BLaER1 treated with 17β-estradiol and CSF1 and Interleukin-3, amounts not matched to agents 10 nM and 100 nM (cell line): ENCODE measurements at regions not wholly inside any gene's neighbourhood (a gene's known extent, or its start where the extent isn't known, plus 50 kb on each side); places are given as distances from the start of the nearest gene placed in this dataset.
"Not testable (repeated sequence)": the region's sequence is repeated elsewhere in the genome, so short reads cannot be mapped to it uniquely, and the experiment has no call there.

ENCODE experiments used
- H3K27ac ChIP-seq, 11 experiments: shearing (Covaris generic); formaldehyde crosslinking; 2 replicates each; pipeline ENCODE4 v1.8.1; 2022
- H3K27me3 ChIP-seq, 11 experiments: shearing (Covaris generic); formaldehyde crosslinking; 2 replicates each; pipeline ENCODE4 v1.8.1; 2022
- H3K36me3 ChIP-seq, 11 experiments: shearing (Covaris generic); formaldehyde crosslinking; 2 replicates each; pipeline ENCODE4 v1.8.1; 2022
- H3K4me1 ChIP-seq, 10 experiments: shearing (Covaris generic); formaldehyde crosslinking; 2 replicates each; pipeline ENCODE4 v1.8.1; 2022
- H3K4me2 ChIP-seq, 11 experiments: shearing (Covaris generic); formaldehyde crosslinking; 2 replicates each; pipeline ENCODE4 v1.8.1; 2022
- H3K4me3 ChIP-seq, 10 experiments: shearing (Covaris generic); formaldehyde crosslinking; 2 replicates each; pipeline ENCODE4 v1.8.1; 2022
- H3K9ac ChIP-seq, 11 experiments: shearing (Covaris generic); formaldehyde crosslinking; 2 replicates each; pipeline ENCODE4 v1.8.1; 2022
- H3K9me3 ChIP-seq, 11 experiments: shearing (Covaris generic); formaldehyde crosslinking; replicated peaks in 1 of 11; 2 replicates each; pipeline ENCODE4 v1.8.1; 2022
- H4K20me1 ChIP-seq, 11 experiments: shearing (Covaris generic); formaldehyde crosslinking; 2 replicates each; pipeline ENCODE4 v1.8.1; 2022
- Cebpa-rat ChIP-seq, 11 experiments: shearing (Covaris generic); IDR thresholded peaks; 2 replicates each; pipeline ENCODE4 v1.8.1; 2022

- Histone ChIP-seq H3K27ac (no peak overlapping the region), H3K9ac (no peak overlapping the region), H4K20me1 (no peaks in the 10 kb centered on the region), H3K4me3 (no peak overlapping the region), H3K27me3 (no peaks in the 10 kb centered on the region), H3K4me2 (no peak overlapping the region), H3K4me1 (no peaks in the 10 kb centered on the region), H3K36me3 (no peaks in the 10 kb centered on the region), H3K9me3 (peaks cover 6 to 19% (median 9%) of the 10 kb centered on the region in 11 experiments; a peak in 12 of 22 replicates)
- TF ChIP-seq Cebpa-rat (IDR thresholded peaks at IDR 0.05), result no peak
These were observed 104.2 kb upstream of the LGR5 start for GRCh38 chr12:71335151-71335962.

GRCh38 chr12:71333418-71333817, 106.2 kb upstream of the LGR5 start:
- H3K4me2 ChIP-seq, result no peak overlapping the region
- peaks cover 0 to 8% (median 0%) of the 10 kb centered on the region in 11 experiments; a peak in 4 of 22 replicates for H3K9me3 ChIP-seq
- no peak for TF ChIP-seq Cebpa-rat (IDR thresholded peaks at IDR 0.05)
- no peak overlapping the region for H3K4me3 ChIP-seq
- no peak overlapping the region for H3K9ac ChIP-seq
- no peaks in the 10 kb centered on the region for H3K4me1 ChIP-seq
- H4K20me1 ChIP-seq, result no peaks in the 10 kb centered on the region
- H3K27me3 ChIP-seq, result no peaks in the 10 kb centered on the region
- H3K36me3 ChIP-seq, result no peaks in the 10 kb centered on the region
- no peak overlapping the region for H3K27ac ChIP-seq

GRCh38 chr12:71329956-71330355, 109.6 kb upstream of the LGR5 start:
- Histone ChIP-seq H3K36me3 (no peaks in the 10 kb centered on the region), H3K4me1 (no peaks in the 10 kb centered on the region), H4K20me1 (no peaks in the 10 kb centered on the region), H3K9ac (no peak overlapping the region), H3K4me3 (no peak overlapping the region), H3K27me3 (no peaks in the 10 kb centered on the region), H3K4me2 (no peak overlapping the region), H3K27ac (no peak overlapping the region), H3K9me3 (no peaks in the 10 kb centered on the region)
- TF ChIP-seq Cebpa-rat (IDR thresholded peaks at IDR 0.05), result no peak

GRCh38 chr12:71321531-71321930, 118.1 kb upstream of the LGR5 start:
- no peaks in the 10 kb centered on the region for H3K4me1 ChIP-seq

GRCh38 chr12:71321130-71321529, 118.5 kb upstream of the LGR5 start:
- H3K4me3 ChIP-seq, result no peak overlapping the region
- no peaks in the 10 kb centered on the region for H3K4me1 ChIP-seq
- H3K36me3 ChIP-seq, result no peaks in the 10 kb centered on the region
- H3K9ac ChIP-seq, result no peak overlapping the region
- H3K4me2 ChIP-seq, result no peak overlapping the region
- no peak overlapping the region for H3K27ac ChIP-seq
- no peaks in the 10 kb centered on the region for H4K20me1 ChIP-seq
- no peak for TF ChIP-seq Cebpa-rat (IDR thresholded peaks at IDR 0.05)
- no peaks in the 10 kb centered on the region for H3K27me3 ChIP-seq
- H3K9me3 ChIP-seq, result peaks cover 18 to 25% (median 22%) of the 10 kb centered on the region in 11 experiments

More at GRCh38 chr12:71321531-71321930, 118.1 kb upstream of the LGR5 start:
- no peaks in the 10 kb centered on the region for H4K20me1 ChIP-seq
- TF ChIP-seq Cebpa-rat (IDR thresholded peaks at IDR 0.05), result no peak
- H3K9ac ChIP-seq, result no peak overlapping the region
- H3K27me3 ChIP-seq, result no peaks in the 10 kb centered on the region
- no peaks in the 10 kb centered on the region for H3K36me3 ChIP-seq
- H3K27ac ChIP-seq, result no peak overlapping the region
- no peak overlapping the region for H3K4me2 ChIP-seq
- no peak overlapping the region for H3K4me3 ChIP-seq
- peaks cover 18 to 25% (median 22%) of the 10 kb centered on the region in 11 experiments for H3K9me3 ChIP-seq

- TF ChIP-seq Cebpa-rat (IDR thresholded peaks at IDR 0.05), result no peak
- Histone ChIP-seq H3K9me3 (peaks cover 4 to 6% (median 5%) of the 10 kb centered on the region in 11 experiments), H3K27ac (no peak overlapping the region), H3K4me2 (no peak overlapping the region), H3K27me3 (no peaks in the 10 kb centered on the region; a peak in 1 of 22 replicates), H4K20me1 (no peaks in the 10 kb centered on the region), H3K4me1 (no peaks in the 10 kb centered on the region), H3K9ac (no peak overlapping the region), H3K4me3 (no peak overlapping the region), H3K36me3 (no peaks in the 10 kb centered on the region)
These were observed 124.1 kb upstream of the LGR5 start for GRCh38 chr12:71315328-71315985.

- H3K27ac ChIP-seq, result no peak overlapping the region
- H4K20me1 ChIP-seq, result no peaks in the 10 kb centered on the region
- H3K9ac ChIP-seq, result no peak overlapping the region
- no peaks in the 10 kb centered on the region for H3K4me1 ChIP-seq
- no peaks in the 10 kb centered on the region for H3K36me3 ChIP-seq
- H3K27me3 ChIP-seq, result no peaks in the 10 kb centered on the region; a peak in 1 of 22 replicates
- H3K4me2 ChIP-seq, result no peak overlapping the region
- no peaks in the 10 kb centered on the region for H3K9me3 ChIP-seq
- TF ChIP-seq Cebpa-rat (IDR thresholded peaks at IDR 0.05), result no peak
- H3K4me3 ChIP-seq, result no peak overlapping the region
These were observed 126.7 kb upstream of the LGR5 start for GRCh38 chr12:71312768-71313403.

GRCh38 chr12:71311611-71312010, 128.0 kb upstream of the LGR5 start:
- not testable (repeated sequence) for H3K27ac ChIP-seq, H3K4me3 ChIP-seq, H4K20me1 ChIP-seq, H3K9me3 ChIP-seq, H3K9ac ChIP-seq, H3K4me1 ChIP-seq, H3K27me3 ChIP-seq, H3K4me2 ChIP-seq, H3K36me3 ChIP-seq

GRCh38 chr12:71306808-71307207, 132.8 kb upstream of the LGR5 start:
- Histone ChIP-seq H3K27me3 (no peaks in the 10 kb centered on the region), H3K27ac (no peak overlapping the region), H3K9ac (no peak overlapping the region), H3K4me3 (no peak overlapping the region), H3K9me3 (no peaks in the 10 kb centered on the region), H3K4me1 (no peaks in the 10 kb centered on the region), H3K4me2 (no peak overlapping the region), H4K20me1 (no peaks in the 10 kb centered on the region), H3K36me3 (no peaks in the 10 kb centered on the region)
- no peak for TF ChIP-seq Cebpa-rat (IDR thresholded peaks at IDR 0.05)
